ENCODE measurements at regions not wholly inside any gene's neighbourhood (a gene's known extent, or its start where the extent isn't known, plus 50 kb on each side); places are given as distances from the start of the nearest gene placed in this dataset.
"Not testable (repeated sequence)": the region's sequence is repeated elsewhere in the genome, so short reads cannot be mapped to it uniquely, and the experiment has no call there.

- 60% methylated on average over 3 of the region's 3 CpGs for WGBS
- Histone ChIP-seq H3K4me1 (no peaks in the 10 kb centered on the region), H3K27me3 (peaks cover 0 to 34% (median 0%) of the 10 kb centered on the region in 4 donors), H3K36me3 (no peaks in the 10 kb centered on the region), H3K9me3 (no peaks in the 10 kb centered on the region), H3K27ac (replicated peaks in 1 of 4) (no peak overlapping the region), H3K4me3 (no peak overlapping the region)
- TF ChIP-seq, protein P1, sequence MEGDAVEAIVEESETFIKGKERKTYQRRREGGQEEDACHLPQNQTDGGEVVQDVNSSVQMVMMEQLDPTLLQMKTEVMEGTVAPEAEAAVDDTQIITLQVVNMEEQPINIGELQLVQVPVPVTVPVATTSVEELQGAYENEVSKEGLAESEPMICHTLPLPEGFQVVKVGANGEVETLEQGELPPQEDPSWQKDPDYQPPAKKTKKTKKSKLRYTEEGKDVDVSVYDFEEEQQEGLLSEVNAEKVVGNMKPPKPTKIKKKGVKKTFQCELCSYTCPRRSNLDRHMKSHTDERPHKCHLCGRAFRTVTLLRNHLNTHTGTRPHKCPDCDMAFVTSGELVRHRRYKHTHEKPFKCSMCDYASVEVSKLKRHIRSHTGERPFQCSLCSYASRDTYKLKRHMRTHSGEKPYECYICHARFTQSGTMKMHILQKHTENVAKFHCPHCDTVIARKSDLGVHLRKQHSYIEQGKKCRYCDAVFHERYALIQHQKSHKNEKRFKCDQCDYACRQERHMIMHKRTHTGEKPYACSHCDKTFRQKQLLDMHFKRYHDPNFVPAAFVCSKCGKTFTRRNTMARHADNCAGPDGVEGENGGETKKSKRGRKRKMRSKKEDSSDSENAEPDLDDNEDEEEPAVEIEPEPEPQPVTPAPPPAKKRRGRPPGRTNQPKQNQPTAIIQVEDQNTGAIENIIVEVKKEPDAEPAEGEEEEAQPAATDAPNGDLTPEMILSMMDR (IDR thresholded peaks at IDR 0.05) = no peak
- no peak for TF ChIP-seq EP300 (IDR thresholded peaks at IDR 0.05)
- no peak for TF ChIP-seq POLR2AphosphoS5 (IDR thresholded peaks at IDR 0.05)
- TF ChIP-seq POLR2A (IDR thresholded peaks at IDR 0.05; ENCODE audit: low read depth) = no peak
- intact Hi-C loops (cut with DNase I) = no loop called here
- DNase-seq (ENCODE audit: extremely low spot score) = no peak
Measured at GRCh38 chr20:56755201-56755600, 126.1 kb downstream of the TFAP2C start.

DNA sequence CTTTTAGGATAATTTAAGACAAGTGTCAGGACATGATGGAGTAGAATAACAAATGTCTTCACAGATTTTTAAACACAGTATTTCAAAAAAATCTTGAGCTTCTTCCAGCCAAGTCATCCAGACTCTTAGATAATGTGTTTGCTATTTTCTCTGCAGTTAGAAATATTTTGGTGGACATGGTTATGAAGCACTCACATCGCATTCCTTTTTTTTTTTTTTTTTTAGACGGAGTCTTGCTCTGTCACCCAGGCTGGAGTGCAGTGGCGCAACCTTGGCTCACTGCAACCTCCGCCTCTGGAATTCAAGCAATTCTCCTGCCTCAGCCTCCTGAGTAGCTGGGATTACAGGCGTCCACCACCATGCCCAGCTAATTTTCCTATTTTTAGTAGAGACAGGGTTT lies 127.6 kb downstream of the TFAP2C start:
- intact Hi-C loops (cut with DNase I); H3K27ac ChIP-seq (replicated peaks in 1 of 4): not testable (repeated sequence)
- 82% methylated on average over 5 of the region's 5 CpGs for WGBS

GRCh38 chr20:56758706-56759105 lies 129.6 kb downstream of the TFAP2C start:
- H3K4me3 ChIP-seq = no peak overlapping the region
- TF ChIP-seq EP300 (IDR thresholded peaks at IDR 0.05) (no peak), POLR2AphosphoS5 (IDR thresholded peaks at IDR 0.05) (no peak)
- TF ChIP-seq, protein P1 (IDR thresholded peaks at IDR 0.05) = no peak
- no peaks in the 10 kb centered on the region for H3K36me3 ChIP-seq
- H3K9me3 ChIP-seq = no peaks in the 10 kb centered on the region
- intact Hi-C loops (cut with DNase I) = no loop called here
- DNase-seq (ENCODE audit: extremely low spot score) = no peak
- no peaks in the 10 kb centered on the region for H3K4me1 ChIP-seq
- no peak overlapping the region for H3K27ac ChIP-seq (replicated peaks in 1 of 4)
- WGBS = 78% methylated on average over 3 of the region's 3 CpGs
- peaks cover 0 to 8% (median 0%) of the 10 kb centered on the region in 4 donors for H3K27me3 ChIP-seq

More for the DNA sequence above, 127.6 kb downstream of the TFAP2C start:
- not testable (repeated sequence) for DNase-seq (ENCODE audit: extremely low spot score); H3K36me3 ChIP-seq; H3K4me3 ChIP-seq; H3K4me1 ChIP-seq; H3K9me3 ChIP-seq
- H3K27me3 ChIP-seq = peaks cover 0 to 20% (median 0%) of the 10 kb centered on the region in 4 donors

GRCh38 chr20:56759741-56760278 lies 130.7 kb downstream of the TFAP2C start:
- H3K36me3 ChIP-seq = no peaks in the 10 kb centered on the region
- intact Hi-C loops (cut with DNase I) = no loop called here
- TF ChIP-seq POLR2AphosphoS5 (IDR thresholded peaks at IDR 0.05) = no peak
- TF ChIP-seq POLR2A (IDR thresholded peaks at IDR 0.05; ENCODE audit: low read depth) = no peak
- TF ChIP-seq, protein P1 (IDR thresholded peaks at IDR 0.05) = no peak
- no peak for TF ChIP-seq EP300 (IDR thresholded peaks at IDR 0.05)
- H3K27ac ChIP-seq (replicated peaks in 1 of 4) = no peak overlapping the region
- DNase-seq (ENCODE audit: extremely low spot score) = no peak
- 87% methylated on average over 8 of the region's 8 CpGs for WGBS
- H3K4me3 ChIP-seq = no peak overlapping the region
- no peaks in the 10 kb centered on the region for H3K4me1 ChIP-seq
- H3K27me3 ChIP-seq = peaks cover 0 to 4% (median 0%) of the 10 kb centered on the region in 4 donors
- no peaks in the 10 kb centered on the region for H3K9me3 ChIP-seq

DNA sequence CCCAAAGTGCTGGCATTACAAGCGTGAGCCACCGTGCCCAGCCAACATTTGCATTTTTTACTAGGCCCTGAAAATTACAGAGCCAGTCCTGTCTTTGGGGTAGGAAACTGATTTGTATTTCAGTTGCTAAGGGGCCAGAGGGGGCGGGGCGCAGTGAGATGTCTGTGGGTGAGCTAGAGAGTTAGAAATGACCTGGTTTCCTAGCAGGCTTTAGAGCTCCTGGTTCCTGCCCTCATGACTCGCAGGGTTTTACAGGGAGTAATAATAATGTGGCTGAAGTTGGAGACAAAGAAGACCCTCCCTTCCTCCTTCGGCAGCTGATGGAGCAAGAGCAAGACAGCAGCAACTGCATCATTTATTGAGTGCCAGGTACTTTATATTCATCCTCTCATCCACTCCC lies 131.5 kb downstream of the TFAP2C start:
- TF ChIP-seq EP300 (IDR thresholded peaks at IDR 0.05) (no peak), POLR2A (IDR thresholded peaks at IDR 0.05; ENCODE audit: low read depth) (no peak), POLR2AphosphoS5 (IDR thresholded peaks at IDR 0.05) (no peak)
- TF ChIP-seq, protein P1 (IDR thresholded peaks at IDR 0.05) = no peak
- Histone ChIP-seq H3K27me3 (peaks cover 0 to 4% (median 0%) of the 10 kb centered on the region in 4 donors), H3K9me3 (no peaks in the 10 kb centered on the region), H3K27ac (replicated peaks in 1 of 4) (no peak overlapping the region), H3K4me3 (no peak overlapping the region), H3K4me1 (no peaks in the 10 kb centered on the region), H3K36me3 (no peaks in the 10 kb centered on the region)
- no peak for DNase-seq (ENCODE audit: extremely low spot score)
- WGBS = 90% methylated on average over 6 of the region's 6 CpGs
- intact Hi-C loops (cut with DNase I) = no loop called here

Data from esophagus muscularis mucosa (tissue), 4 donors.